LHCN-M2 (cell line): ENCODE measurements at regions not wholly inside any gene's neighbourhood (a gene's known extent, or its start where the extent isn't known, plus 50 kb on each side); places are given as distances from the start of the nearest gene placed in this dataset.
A peak's percentile ranks its signal among the peaks of the same experiment; 100 is the strongest.
"Not testable (repeated sequence)": the region's sequence is repeated elsewhere in the genome, so short reads cannot be mapped to it uniquely, and the experiment has no call there.

ENCODE experiments used
- DNase-seq: peaks from one replicate; pipeline ENCODE4 v3.0.0-alpha.2; 2012; ENCODE audit warnings: low read depth

GRCh38 chr16:65384441-65384840 lies 262.6 kb upstream of the CDH11 start:
- DNase-seq: no peak

GRCh38 chr16:65377195-65377594 lies 255.3 kb upstream of the CDH11 start:
- no peak for DNase-seq

GRCh38 chr16:65376601-65377000 lies 254.7 kb upstream of the CDH11 start:
- DNase-seq: no peak

GRCh38 chr16:65375651-65376050 lies 253.8 kb upstream of the CDH11 start:
- DNase-seq: no peak

GRCh38 chr16:65373097-65373496 lies 251.2 kb upstream of the CDH11 start:
- no peak for DNase-seq

DNA sequence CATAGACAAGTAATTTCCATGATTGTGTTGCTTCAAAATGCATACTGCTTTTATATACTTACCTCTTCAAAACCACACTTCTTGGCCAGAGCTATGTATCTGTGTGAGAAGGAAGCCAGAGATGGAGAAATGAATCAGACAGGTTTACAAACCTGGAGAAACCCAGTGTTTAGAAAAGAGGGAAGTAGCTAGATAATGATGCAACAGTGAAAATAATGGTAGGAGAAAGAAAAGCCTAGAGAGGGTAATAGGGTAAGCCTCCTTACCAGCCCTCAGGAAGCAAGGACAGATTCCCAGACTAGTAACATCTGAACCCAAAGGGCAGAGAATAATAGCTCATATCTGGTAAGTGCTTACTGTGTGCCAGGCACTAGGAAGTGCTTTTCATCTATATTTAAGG lies 250.3 kb upstream of the CDH11 start:
- no peak for DNase-seq

DNA sequence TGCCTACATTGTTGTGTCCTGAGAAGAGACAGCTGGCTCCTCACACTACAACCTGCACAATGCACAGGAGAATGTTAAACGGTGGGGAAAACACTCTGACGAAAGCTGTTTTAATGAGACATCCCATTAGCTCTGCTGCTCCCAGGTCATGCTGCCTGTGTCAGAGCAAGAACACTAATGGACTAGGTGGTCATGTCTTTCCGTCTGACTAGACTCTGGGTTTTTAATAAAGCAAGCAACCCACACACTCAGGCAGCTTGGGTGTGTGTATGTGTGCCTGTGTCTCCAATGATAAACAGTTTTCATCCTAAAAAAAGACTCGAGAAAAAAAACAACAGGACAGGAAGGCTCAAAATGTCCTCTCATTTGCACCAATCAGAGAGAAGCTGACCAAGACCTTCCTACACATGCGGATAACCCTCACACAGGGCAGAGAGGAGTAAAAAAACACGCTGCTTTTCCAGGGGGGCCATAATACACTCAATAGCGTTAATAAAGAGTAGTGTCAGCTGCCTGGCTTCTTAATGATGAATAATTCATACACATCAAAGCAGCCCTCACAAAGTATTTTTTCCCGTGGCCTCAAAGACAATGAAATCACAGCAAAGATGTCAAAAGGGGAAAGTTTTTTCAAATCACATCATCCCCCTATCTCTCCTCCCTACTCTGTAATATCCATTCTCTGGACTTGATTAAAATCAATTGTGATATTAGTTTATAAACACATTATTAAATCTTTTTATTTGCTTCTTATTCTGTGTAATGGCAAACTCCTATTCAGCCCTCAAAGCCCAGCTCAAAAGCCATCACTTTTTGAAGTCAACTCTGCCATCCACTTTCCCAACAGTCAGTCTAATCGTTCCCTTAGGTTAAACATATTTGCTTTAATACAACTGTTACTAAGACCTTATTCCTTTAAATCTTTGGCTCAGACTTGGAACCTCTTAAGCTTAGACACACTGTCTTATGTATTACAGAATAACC lies 244.2 kb upstream of the CDH11 start:
- no peak for DNase-seq

GRCh38 chr16:65356721-65357120 lies 234.9 kb upstream of the CDH11 start:
- DNase-seq: not testable (repeated sequence)

GRCh38 chr16:65355706-65356105 lies 233.8 kb upstream of the CDH11 start:
- DNase-seq: no peak

GRCh38 chr16:65353183-65353582 lies 231.3 kb upstream of the CDH11 start:
- no peak for DNase-seq

- DNase-seq: no peak
Measured at GRCh38 chr16:65349626-65350025, 227.8 kb upstream of the CDH11 start.

GRCh38 chr16:65343556-65343955 lies 221.7 kb upstream of the CDH11 start:
- no peak for DNase-seq

DNA sequence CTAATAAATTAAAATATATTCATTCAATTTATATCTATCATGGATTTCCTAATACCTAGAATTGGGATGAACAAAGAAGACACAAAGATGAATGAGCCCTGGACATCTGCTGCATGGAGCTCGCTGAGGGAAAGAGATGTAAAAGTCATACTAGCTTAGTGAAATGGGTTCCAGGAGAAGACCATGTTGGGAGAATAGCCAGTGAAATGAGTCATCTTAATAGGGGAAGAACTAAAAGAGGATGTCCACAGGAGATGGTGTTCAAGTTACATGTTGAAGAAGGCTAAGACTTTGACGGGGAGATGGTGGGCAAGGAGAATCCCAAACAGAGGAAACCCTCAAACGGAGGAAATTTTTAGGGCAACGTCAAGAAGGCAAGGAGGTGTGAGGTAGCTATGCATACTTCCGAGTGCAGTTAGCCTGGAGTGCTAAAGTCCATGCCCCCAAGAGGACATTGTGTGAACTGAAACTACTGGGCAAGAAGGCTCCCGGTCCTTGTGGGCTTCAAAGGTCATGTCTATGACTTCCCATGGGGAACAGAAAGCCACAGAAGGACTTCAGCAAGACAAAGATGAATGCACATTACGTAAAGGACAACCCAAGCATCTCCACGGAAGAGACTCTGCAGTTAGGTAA lies 220.5 kb upstream of the CDH11 start:
- no peak for DNase-seq

DNA sequence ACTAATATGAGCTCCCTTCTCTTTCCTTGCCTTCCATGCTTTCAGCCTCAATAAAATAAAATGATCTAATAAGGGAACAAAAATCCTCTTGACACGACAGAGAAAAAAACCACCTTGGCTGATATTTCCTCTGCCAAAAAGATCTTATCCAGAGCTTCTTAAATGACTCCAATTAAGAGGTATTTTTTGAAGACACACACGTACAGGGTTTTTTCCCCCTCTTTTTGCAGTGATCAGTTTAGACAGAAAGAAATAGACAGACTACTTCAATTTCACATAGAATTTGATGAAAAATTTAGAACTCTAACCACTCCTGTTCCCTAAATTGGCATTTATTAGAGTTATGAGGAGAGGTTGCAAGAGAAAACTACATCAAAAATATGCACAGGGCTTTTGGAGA lies 217.2 kb upstream of the CDH11 start:
- DNase-seq: no peak

DNA sequence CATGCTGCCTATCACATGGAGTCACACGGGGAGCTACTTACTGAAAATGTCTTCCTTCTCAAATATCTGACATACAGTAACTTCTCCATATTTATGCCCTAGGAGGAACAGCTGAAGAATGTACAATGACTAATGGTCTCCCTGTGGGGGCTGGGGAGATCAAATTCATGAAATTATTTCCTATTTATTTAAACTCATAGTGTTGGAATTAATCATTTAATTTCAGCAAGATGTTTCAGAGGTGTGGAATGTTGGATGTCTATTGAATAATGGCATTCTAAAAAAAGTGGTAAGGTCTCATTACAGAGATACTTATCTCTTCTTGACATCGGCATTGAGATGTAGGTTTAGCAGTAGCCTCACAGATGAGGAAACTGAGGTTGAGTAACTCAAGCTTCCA lies 214.3 kb upstream of the CDH11 start:
- peak; percentile 82 for DNase-seq

DNA sequence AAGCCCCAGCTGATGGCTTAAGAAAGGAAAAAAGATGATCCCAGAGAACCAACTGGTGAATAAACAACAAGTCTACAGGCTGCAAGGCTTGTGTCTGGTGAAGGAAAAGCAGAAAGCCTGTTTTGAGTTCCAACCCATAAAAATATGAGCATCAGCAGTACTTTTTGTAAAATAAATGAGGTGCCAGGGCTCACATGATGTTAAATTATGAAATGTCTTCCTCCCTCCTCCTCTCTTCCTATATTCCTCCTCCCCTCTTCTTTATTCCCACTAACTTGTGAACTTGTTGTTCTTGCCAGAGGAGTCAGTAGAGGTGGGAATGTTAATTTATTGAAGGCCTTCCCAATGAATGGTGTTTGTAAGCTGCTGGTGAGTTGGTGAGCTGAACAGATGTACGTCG lies 212.2 kb upstream of the CDH11 start:
- DNase-seq: no peak

- no peak for DNase-seq
Measured at GRCh38 chr16:65333283-65333682, 211.4 kb upstream of the CDH11 start.

- DNase-seq: no peak
Measured at GRCh38 chr16:65327346-65327745, 205.5 kb upstream of the CDH11 start.

DNA sequence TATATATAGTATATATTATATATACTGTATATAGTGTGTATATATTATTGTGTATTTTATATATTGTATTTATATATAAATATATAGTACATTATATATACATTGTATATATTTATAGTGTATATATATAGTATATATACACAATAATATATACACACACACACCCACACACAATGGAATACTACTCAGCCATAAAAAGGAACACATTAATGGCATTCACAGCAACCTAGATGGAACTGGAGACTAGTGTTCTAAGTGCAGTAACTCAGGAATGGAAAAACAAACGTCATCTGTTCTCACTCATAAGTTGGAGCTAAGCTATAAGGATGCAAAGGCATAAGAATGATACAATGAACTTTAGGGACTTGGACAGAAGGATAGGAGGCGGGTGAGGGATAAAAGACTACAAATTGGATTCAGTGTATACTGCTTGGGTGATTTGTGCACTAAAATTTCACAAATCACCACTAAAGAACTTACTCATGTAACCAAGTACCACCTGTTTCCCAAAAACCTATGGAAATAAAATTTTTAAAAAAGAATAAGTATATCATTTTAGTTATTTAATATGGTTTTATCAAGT lies 201.9 kb upstream of the CDH11 start:
- no peak for DNase-seq

DNA sequence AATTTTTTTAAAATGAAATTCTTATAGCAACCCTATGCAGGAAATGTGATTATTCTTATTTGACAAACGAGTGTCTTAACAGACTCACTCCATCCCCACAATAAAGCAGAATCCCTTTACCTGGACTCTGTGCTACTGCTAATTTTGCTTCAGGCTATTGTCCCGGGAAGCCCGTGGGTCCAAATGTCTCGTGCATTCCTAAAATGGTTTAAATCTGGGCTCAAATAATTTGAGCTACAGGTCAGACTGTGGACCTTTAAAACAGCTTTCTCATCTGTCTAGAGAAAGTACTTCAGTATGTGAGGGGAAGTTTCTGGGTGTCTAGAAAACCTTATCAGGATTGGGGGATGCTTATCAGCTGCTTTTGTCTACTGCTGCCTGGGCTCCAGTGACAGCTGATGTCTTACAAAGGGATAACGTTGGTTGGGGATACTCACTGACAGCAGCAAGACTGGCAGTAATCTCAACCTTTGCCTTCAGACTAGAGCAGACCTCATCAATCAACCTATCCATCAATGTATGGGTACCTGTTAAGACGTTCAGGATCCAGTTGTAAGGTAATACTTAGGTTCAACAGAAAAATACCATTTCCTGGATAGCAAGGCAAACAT lies 197.9 kb upstream of the CDH11 start:
- no peak for DNase-seq

DNA sequence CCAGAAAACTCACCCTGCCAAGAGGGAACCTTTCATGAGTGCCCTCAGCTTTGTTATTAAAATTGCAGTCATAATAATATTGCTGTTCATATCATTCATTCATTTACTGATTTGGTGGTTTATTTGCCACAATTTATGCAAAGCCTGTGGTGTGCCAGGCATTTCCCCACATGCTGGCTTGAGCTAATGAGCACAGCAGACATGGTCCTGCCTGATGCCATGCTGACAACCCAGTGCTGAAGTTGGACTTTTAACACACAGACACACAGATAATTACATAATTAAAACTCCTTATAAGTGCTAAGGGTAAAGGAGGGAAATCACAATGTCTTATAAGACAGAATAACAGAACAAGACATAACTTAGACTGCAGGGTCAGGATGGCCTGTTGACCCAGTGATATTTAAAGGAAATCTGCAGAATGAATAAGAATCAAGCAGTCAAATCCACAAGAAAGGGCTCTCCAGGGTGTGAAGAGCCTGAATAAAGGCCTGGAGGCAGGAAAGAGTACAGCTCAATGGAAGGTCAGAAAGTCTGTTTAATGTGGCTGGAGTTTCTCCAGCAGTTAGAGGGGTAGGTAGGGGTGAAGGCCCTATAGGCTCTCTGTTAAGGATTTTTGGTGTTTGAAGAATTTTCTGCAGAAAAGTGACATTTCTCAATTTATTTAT lies 196.9 kb upstream of the CDH11 start:
- no peak for DNase-seq

DNA sequence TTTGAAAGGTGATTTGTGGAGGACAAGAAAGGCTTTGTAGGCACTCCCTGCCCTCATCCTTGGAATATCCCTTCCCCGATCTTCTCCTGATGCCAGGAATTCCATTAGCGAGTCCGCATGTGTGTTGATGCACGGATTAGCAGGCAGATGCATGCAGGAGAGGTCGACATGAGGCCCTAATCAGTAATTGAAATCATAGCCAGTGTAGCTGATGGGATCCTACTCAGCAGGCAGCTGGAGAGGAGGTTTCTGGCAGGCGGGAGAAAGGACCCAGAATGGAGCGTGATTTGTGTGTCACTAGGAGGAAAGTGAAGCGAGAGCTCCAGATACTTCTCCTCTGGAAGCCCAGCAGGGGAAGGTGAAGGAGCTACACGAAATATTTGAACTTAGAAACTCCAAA lies 196.3 kb upstream of the CDH11 start:
- DNase-seq: no peak
